GM21423 (cell line): ENCODE measurements at regions not wholly inside any gene's neighbourhood (a gene's known extent, or its start where the extent isn't known, plus 50 kb on each side); places are given as distances from the start of the nearest gene placed in this dataset.

Experiments
- ATAC-seq: cut with Tn5 transposase; IDR thresholded peaks from one replicate; pipeline ENCODE4 v1.9.1; 2021; ENCODE audit warnings: mild to moderate bottlenecking, moderate library complexity; ENCODE audit not compliant: unreplicated experiment

- no peak for ATAC-seq
Observed at GRCh38 chr15:96087180-96087884, 243.2 kb upstream of the NR2F2 start.

GRCh38 chr15:96088650-96089049, 241.8 kb upstream of the NR2F2 start:
- no peak for ATAC-seq

- ATAC-seq = no peak
Observed at GRCh38 chr15:96089405-96090058, 241.0 kb upstream of the NR2F2 start.

- ATAC-seq = no peak
Observed at GRCh38 chr15:96092186-96092585, 238.3 kb upstream of the NR2F2 start.

- no peak for ATAC-seq
Observed at GRCh38 chr15:96093063-96093462, 237.4 kb upstream of the NR2F2 start.

- ATAC-seq = no peak
Observed at GRCh38 chr15:96097661-96098060, 232.8 kb upstream of the NR2F2 start.

GRCh38 chr15:96102631-96103030, 227.9 kb upstream of the NR2F2 start:
- no peak for ATAC-seq

GRCh38 chr15:96106181-96106580, 224.3 kb upstream of the NR2F2 start:
- no peak for ATAC-seq

- ATAC-seq = no peak
Observed at GRCh38 chr15:96106628-96107027, 223.9 kb upstream of the NR2F2 start.

- ATAC-seq = no peak
Observed at GRCh38 chr15:96107916-96108315, 222.6 kb upstream of the NR2F2 start.

- no peak for ATAC-seq
Observed at GRCh38 chr15:96108405-96108804, 222.1 kb upstream of the NR2F2 start.

GRCh38 chr15:96109820-96110219, 220.7 kb upstream of the NR2F2 start:
- ATAC-seq = no peak

- no peak for ATAC-seq
Observed at GRCh38 chr15:96112018-96112417, 218.5 kb upstream of the NR2F2 start.

GRCh38 chr15:96115642-96116041, 214.9 kb upstream of the NR2F2 start:
- ATAC-seq = no peak

GRCh38 chr15:96117270-96117669, 213.2 kb upstream of the NR2F2 start:
- no peak for ATAC-seq

GRCh38 chr15:96119734-96120133, 210.8 kb upstream of the NR2F2 start:
- no peak for ATAC-seq

GRCh38 chr15:96121086-96121920, 209.2 kb upstream of the NR2F2 start:
- no peak for ATAC-seq

- no peak for ATAC-seq
Observed at GRCh38 chr15:96122077-96123027, 208.1 kb upstream of the NR2F2 start.

GRCh38 chr15:96123028-96123400, 207.5 kb upstream of the NR2F2 start:
- no peak for ATAC-seq

- no peak for ATAC-seq
Observed at GRCh38 chr15:96123630-96124187, 206.8 kb upstream of the NR2F2 start.
